Neural cell (in vitro differentiated cells): ENCODE measurements at regions not wholly inside any gene's neighbourhood (a gene's known extent, or its start where the extent isn't known, plus 50 kb on each side); places are given as distances from the start of the nearest gene placed in this dataset.

ENCODE experiments used
- H2AFZ ChIP-seq: fragments of 200-600, 300-800 bp; sonication (generic), shearing (Covaris generic); 2 replicates; pipeline ENCODE4 v1.6.0; 2014; ENCODE audit warnings: low read depth, mild to moderate bottlenecking, antibody characterized with exemption, low read length, moderate library complexity
- H3F3A ChIP-seq: fragments of 200-600 bp; shearing (Covaris generic); 2 replicates; pipeline ENCODE4 v1.6.1; 2016; ENCODE audit warnings: mild to moderate bottlenecking, moderate library complexity, mixed read lengths, antibody characterized with exemption, low read length; ENCODE audit not compliant: insufficient read depth, poor library complexity, severe bottlenecking
- H3K27ac ChIP-seq: fragments of 200-600, 300-800 bp; sonication (generic), shearing (Covaris generic); 2 replicates; pipeline ENCODE4 v1.5.1; 2014; ENCODE audit warnings: mild to moderate bottlenecking, low read length, moderate library complexity
- H3K27me3 ChIP-seq: fragments of 300-800, 200-600 bp; sonication (generic), shearing (Covaris generic); 2 replicates; pipeline ENCODE4 v1.6.0; 2014; ENCODE audit warnings: mild to moderate bottlenecking, low read depth, low read length, moderate library complexity; ENCODE audit not compliant: insufficient read depth
- H3K36me3 ChIP-seq: fragments of 300-800, 200-600 bp; sonication (generic), shearing (Covaris generic); 2 replicates; pipeline ENCODE4 v1.5.1; 2014; ENCODE audit warnings: mild to moderate bottlenecking, antibody characterized with exemption, low read length, moderate library complexity; ENCODE audit not compliant: insufficient read depth
- H3K4me2 ChIP-seq: fragments of 300-800, 200-600 bp; sonication (generic), shearing (Covaris generic); 2 replicates; pipeline ENCODE4 v1.6.0; 2014; ENCODE audit warnings: mild to moderate bottlenecking, low read length
- H3K4me3 ChIP-seq: fragments of 300-800, 200-600 bp; sonication (generic), shearing (Covaris generic); 2 replicates; pipeline ENCODE4 v1.5.1; 2014; ENCODE audit warnings: mild to moderate bottlenecking, low read length, moderate library complexity
- H3K79me2 ChIP-seq: fragments of 200-600 bp; shearing (Covaris generic); replicated peaks from 2 replicates; pipeline ENCODE4 v1.6.0; 2014; ENCODE audit warnings: mild to moderate bottlenecking, low read length, moderate library complexity; ENCODE audit not compliant: insufficient read depth
- H3K9ac ChIP-seq: fragments of 300-800, 200-600 bp; sonication (generic), shearing (Covaris generic); 2 replicates; pipeline ENCODE4 v1.6.1; 2016; ENCODE audit warnings: mild to moderate bottlenecking, low read length, mixed read lengths
- H3K9me2 ChIP-seq: fragments of 200-600 bp; shearing (Covaris generic); 2 replicates; pipeline ENCODE4 v1.6.1; 2016; ENCODE audit warnings: mild to moderate bottlenecking, low read length, mixed read lengths; ENCODE audit not compliant: insufficient read depth
- H3K9me3 ChIP-seq: fragments of 200-600, 300-800 bp; sonication (generic), shearing (Covaris generic); 2 replicates; pipeline ENCODE4 v1.6.1; 2016; ENCODE audit warnings: mild to moderate bottlenecking, mixed run types, low read length, moderate library complexity, mixed read lengths
- H4K20me1 ChIP-seq: fragments of 200-600 bp; shearing (Covaris generic); 2 replicates; pipeline ENCODE4 v1.6.1; 2016; ENCODE audit warnings: mild to moderate bottlenecking, mixed run types; ENCODE audit not compliant: insufficient read depth
- CTCF ChIP-seq: fragments of 450-650 bp; IDR thresholded peaks from 2 replicates; pipeline ENCODE4 v1.5.1; 2014; ENCODE audit warnings: antibody characterized with exemption, mild to moderate bottlenecking, moderate library complexity; ENCODE audit not compliant: poor library complexity, severe bottlenecking
- EP300 ChIP-seq: fragments of 450-650 bp; conservative IDR thresholded peaks from 2 replicates; pipeline ENCODE4 v1.6.1; 2014; ENCODE audit warnings: antibody characterized with exemption, mild to moderate bottlenecking, moderate library complexity; ENCODE audit not compliant: poor library complexity, severe bottlenecking
- EZH2 ChIP-seq: fragments of 200-600, 300-800 bp; shearing (Covaris generic), sonication (generic); IDR thresholded peaks from 2 replicates; pipeline ENCODE4 v1.6.1; 2014; ENCODE audit warnings: antibody characterized with exemption, low read length, borderline replicate concordance, mild to moderate bottlenecking; ENCODE audit not compliant: insufficient read depth, poor library complexity, severe bottlenecking
- MXI1 ChIP-seq: fragments of 450-650 bp; conservative IDR thresholded peaks from 2 replicates; pipeline ENCODE4 v1.6.1; 2014; ENCODE audit warnings: antibody characterized with exemption, mild to moderate bottlenecking; ENCODE audit not compliant: poor library complexity, severe bottlenecking
- POLR2AphosphoS5 ChIP-seq: IDR thresholded peaks from 2 replicates; pipeline ENCODE4 v1.6.1; 2012
- RAD21 ChIP-seq: fragments of 450-650 bp; conservative IDR thresholded peaks from 2 replicates; pipeline ENCODE4 v1.6.1; 2014; ENCODE audit warnings: antibody characterized with exemption, mild to moderate bottlenecking, moderate library complexity
- REST ChIP-seq: IDR thresholded peaks from 2 replicates; pipeline ENCODE4 v1.6.1; 2012; ENCODE audit warnings: borderline replicate concordance
- SMC3 ChIP-seq: fragments of 450-650 bp; conservative IDR thresholded peaks from 2 replicates; pipeline ENCODE4 v1.6.1; 2014; ENCODE audit warnings: antibody characterized with exemption, mild to moderate bottlenecking, moderate library complexity; ENCODE audit not compliant: poor library complexity
- TAF1 ChIP-seq: IDR thresholded peaks from 2 replicates; pipeline ENCODE4 v1.6.1; 2012; ENCODE audit warnings: low read depth

DNA sequence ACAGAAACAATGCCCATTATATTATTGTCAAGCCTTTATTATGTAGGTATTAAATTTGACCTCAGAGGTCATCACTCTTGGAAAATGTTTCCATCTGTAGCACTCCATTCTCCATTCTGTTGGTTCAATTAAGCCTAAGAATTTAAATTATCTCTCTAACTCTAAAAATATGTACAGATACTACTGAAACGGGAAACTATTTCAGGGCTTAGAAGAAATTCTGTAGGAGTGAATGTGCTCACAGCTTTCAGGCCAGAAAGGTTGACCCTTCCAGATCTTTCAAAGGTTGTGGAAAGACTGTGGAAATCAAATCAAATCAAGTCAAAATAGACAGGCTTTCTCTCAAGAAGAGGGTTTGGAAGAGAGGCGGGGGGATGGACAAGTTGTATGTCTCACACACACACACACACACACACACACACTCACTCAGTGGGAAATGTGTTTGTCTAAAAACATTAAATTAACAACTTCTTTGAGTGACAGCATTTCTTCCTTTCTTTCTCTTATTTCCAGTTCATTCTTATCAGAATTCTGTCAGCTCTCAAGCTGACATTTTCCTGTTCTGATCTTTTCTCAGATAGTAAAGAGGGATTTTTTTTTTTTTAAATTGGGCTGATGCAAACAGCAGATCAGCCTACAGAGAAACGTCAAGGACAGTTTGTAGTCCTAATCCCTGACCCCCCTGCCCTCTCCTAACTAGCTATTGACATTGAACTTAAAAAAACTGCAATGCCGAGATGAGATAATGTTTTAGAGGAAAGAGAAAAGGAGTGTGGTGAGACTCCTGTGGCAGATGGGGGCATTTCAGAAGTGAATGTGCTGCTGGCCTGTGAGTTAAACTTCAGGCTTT is 139.0 kb upstream of the ZFHX3 start:
- Histone ChIP-seq H3K9ac (no peak overlapping the region), H3K4me2 (no peak overlapping the region), H3K9me2 (no peaks in the 10 kb centered on the region), H3K36me3 (no peaks in the 10 kb centered on the region), H3F3A (no peaks in the 10 kb centered on the region), H3K27ac (no peak overlapping the region), H2AFZ (no peak overlapping the region), H3K79me2 (no peaks in the 10 kb centered on the region), H3K9me3 (no peaks in the 10 kb centered on the region), H4K20me1 (no peaks in the 10 kb centered on the region), H3K27me3 (no peaks in the 10 kb centered on the region), H3K4me3 (no peak overlapping the region)
- TF ChIP-seq MXI1 (no peak), POLR2AphosphoS5 (no peak), EP300 (no peak), REST (no peak), TAF1 (no peak), EZH2 (no peak), SMC3 (no peak), RAD21 (no peak), CTCF (no peak)

DNA sequence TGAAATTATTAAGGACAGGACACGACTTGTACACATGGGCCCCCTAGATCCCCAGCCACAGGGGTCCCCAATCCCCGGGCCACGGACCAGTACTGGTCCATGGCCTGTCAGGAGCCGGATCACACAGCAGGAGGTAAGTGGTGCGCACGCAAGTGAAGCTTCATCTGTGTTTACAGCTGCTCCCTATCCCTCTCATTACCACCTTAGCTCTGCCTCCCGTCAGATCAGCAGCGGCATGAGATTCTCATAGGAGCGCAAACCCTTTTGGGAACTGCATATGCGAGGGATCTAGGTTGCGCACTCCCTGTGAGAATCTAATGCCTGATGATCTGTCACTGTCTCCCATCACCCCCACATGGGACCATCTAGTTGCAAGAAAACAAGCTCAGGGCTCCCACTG is 137.8 kb upstream of the ZFHX3 start:
- Histone ChIP-seq H3K27ac (no peak overlapping the region), H3K9me3 (no peaks in the 10 kb centered on the region), H3K9ac (no peak overlapping the region), H3K4me3 (no peak overlapping the region), H2AFZ (no peak overlapping the region), H3K9me2 (no peaks in the 10 kb centered on the region), H3K4me2 (no peak overlapping the region), H3K36me3 (no peaks in the 10 kb centered on the region), H4K20me1 (no peaks in the 10 kb centered on the region), H3F3A (no peaks in the 10 kb centered on the region), H3K79me2 (no peaks in the 10 kb centered on the region), H3K27me3 (no peaks in the 10 kb centered on the region)
- TF ChIP-seq REST (no peak), EZH2 (no peak), POLR2AphosphoS5 (no peak), CTCF (no peak), SMC3 (no peak), MXI1 (no peak), TAF1 (no peak), EP300 (no peak), RAD21 (no peak)
